ENCODE measurements at regions not wholly inside any gene's neighbourhood (a gene's known extent, or its start where the extent isn't known, plus 50 kb on each side); places are given as distances from the start of the nearest gene placed in this dataset.

- no peaks in the 10 kb centered on the region for H3K23me2 ChIP-seq (ENCODE audit: low read depth, low read length)
- no peak overlapping the region for H3K14ac ChIP-seq (ENCODE audit: insufficient read length)
- WGBS, 2 experiments (ENCODE audit: extremely low coverage in 1 of 2, insufficient coverage in 1 of 2, insufficient read length in 1 of 2, insufficient replicate concordance in 2 of 2, low coverage in 1 of 2, low lambda C conversion rate in 2 of 2, missing lambda C conversion rate in 1 of 2): 90% methylated on average over 3 of the region's 3 CpGs; no CpG with 5 or more reads in 1 of the 2 experiments
- H2BK20ac ChIP-seq (ENCODE audit: low read length): no peak overlapping the region
- H3K79me1 ChIP-seq (ENCODE audit: low read depth, low read length): no peaks in the 10 kb centered on the region
- no peak overlapping the region for H3K23ac ChIP-seq (ENCODE audit: insufficient read length)
- no peak for FAIRE-seq
- no peak overlapping the region for H3K4me3 ChIP-seq (ENCODE audit: extremely low read depth in 1 of 4, insufficient read depth in 2 of 4, low read depth in 3 of 4, low read length in 4 of 4)
- H3K79me2 ChIP-seq (ENCODE audit: control insufficient read depth in 1 of 2, insufficient read depth in 2 of 2, low read length in 2 of 2): no peaks in the 10 kb centered on the region
- no peak overlapping the region for H2BK15ac ChIP-seq (ENCODE audit: low read length)
- no peak overlapping the region for H2AK5ac ChIP-seq (ENCODE audit: low read depth, low read length)
- H2AFZ ChIP-seq (ENCODE audit: low read length): no peak overlapping the region
- peaks cover 0 to 4% (median 1%) of the 10 kb centered on the region in 4 experiments; a peak in 2 of 7 replicates for H3K4me1 ChIP-seq (replicated peaks in 1 of 4; ENCODE audit: control insufficient read depth in 3 of 4, insufficient read depth in 4 of 4, low read length in 3 of 4)
- no peaks in the 10 kb centered on the region for H3K9me3 ChIP-seq (ENCODE audit: insufficient read depth in 2 of 2, low read depth in 1 of 2, low read length in 1 of 2)
- H3K4ac ChIP-seq (replicated peaks; ENCODE audit: insufficient read length, low read depth, low read length): no peak overlapping the region
- no peak overlapping the region for H3K56ac ChIP-seq (replicated peaks; ENCODE audit: insufficient read length, low read depth, low read length)
- H4K8ac ChIP-seq (ENCODE audit: extremely low read depth, insufficient read depth, low read length): no peak overlapping the region
- no peak overlapping the region for H2BK120ac ChIP-seq (replicated peaks; ENCODE audit: low read depth, low read length)
- H2BK5ac ChIP-seq (ENCODE audit: low read depth, low read length): no peak overlapping the region
- no peak overlapping the region for H3K4me2 ChIP-seq (ENCODE audit: insufficient read depth in 1 of 2, low read depth in 2 of 2, low read length in 2 of 2)
- no peak overlapping the region for H4K91ac ChIP-seq (replicated peaks; ENCODE audit: insufficient read length, low read length)
- no peak overlapping the region for H4K5ac ChIP-seq (ENCODE audit: insufficient read length, low read depth, low read length)
- H2BK12ac ChIP-seq (ENCODE audit: low read depth, low read length): no peak overlapping the region
- CTCF ChIA-PET (ENCODE audit: partially characterized antibody): no interaction called here
- H3K27ac ChIP-seq (ENCODE audit: low read depth, low read length): no peak overlapping the region
- DNase-seq (ENCODE audit: low read depth in 1 of 2, low spot score in 2 of 2): no peak
- H3K36me3 ChIP-seq (ENCODE audit: control insufficient read depth in 2 of 4, insufficient read depth in 4 of 4, low read length in 3 of 4): no peaks in the 10 kb centered on the region; a peak in 1 of 8 replicates
- H4K20me1 ChIP-seq (replicated peaks in 1 of 2; ENCODE audit: control insufficient read depth in 1 of 2, insufficient read depth in 2 of 2, low read length in 2 of 2): no peaks in the 10 kb centered on the region
- no peaks in the 10 kb centered on the region for H3K27me3 ChIP-seq (replicated peaks in 1 of 4; ENCODE audit: control insufficient read depth in 3 of 4, extremely low read depth in 1 of 4, insufficient read depth in 3 of 4, low read length in 3 of 4)
- no peak overlapping the region for H3K18ac ChIP-seq (ENCODE audit: extremely low read depth, low read length)
- POLR2A ChIA-PET (ENCODE audit: partially characterized antibody): no interaction called here
- H3K9ac ChIP-seq (replicated peaks in 1 of 4; ENCODE audit: extremely low read depth in 1 of 4, low read depth in 3 of 4, low read length in 3 of 4): no peak overlapping the region
- TF ChIP-seq MAX (IDR thresholded peaks at IDR 0.05) (no peak), RAD21 (IDR thresholded peaks at IDR 0.05 in 1 of 2, conservative IDR thresholded peaks at IDR 0.05 in 1 of 2; ENCODE audit: low read depth in 2 of 2, low read length in 2 of 2) (no peak), SP1 (IDR thresholded peaks at IDR 0.05; ENCODE audit: low read depth, low read length) (no peak), RNF2 (IDR thresholded peaks at IDR 0.05; ENCODE audit: borderline replicate concordance, low read depth, low read length, missing control alignments, poor library complexity, severe bottlenecking) (no peak), CBX8 (IDR thresholded peaks at IDR 0.05; ENCODE audit: borderline replicate concordance, low read depth, low read length) (no peak), SP4 (IDR thresholded peaks at IDR 0.05; ENCODE audit: low read length) (no peak), NRF1 (IDR thresholded peaks at IDR 0.05; ENCODE audit: low read depth, low read length) (no peak), BACH1 (IDR thresholded peaks at IDR 0.05; ENCODE audit: low read length) (no peak)
- TF ChIP-seq, protein P1, sequence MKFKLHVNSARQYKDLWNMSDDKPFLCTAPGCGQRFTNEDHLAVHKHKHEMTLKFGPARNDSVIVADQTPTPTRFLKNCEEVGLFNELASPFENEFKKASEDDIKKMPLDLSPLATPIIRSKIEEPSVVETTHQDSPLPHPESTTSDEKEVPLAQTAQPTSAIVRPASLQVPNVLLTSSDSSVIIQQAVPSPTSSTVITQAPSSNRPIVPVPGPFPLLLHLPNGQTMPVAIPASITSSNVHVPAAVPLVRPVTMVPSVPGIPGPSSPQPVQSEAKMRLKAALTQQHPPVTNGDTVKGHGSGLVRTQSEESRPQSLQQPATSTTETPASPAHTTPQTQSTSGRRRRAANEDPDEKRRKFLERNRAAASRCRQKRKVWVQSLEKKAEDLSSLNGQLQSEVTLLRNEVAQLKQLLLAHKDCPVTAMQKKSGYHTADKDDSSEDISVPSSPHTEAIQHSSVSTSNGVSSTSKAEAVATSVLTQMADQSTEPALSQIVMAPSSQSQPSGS (IDR thresholded peaks at IDR 0.05; ENCODE audit: low read length): no peak
- TF ChIP-seq, protein P2, sequence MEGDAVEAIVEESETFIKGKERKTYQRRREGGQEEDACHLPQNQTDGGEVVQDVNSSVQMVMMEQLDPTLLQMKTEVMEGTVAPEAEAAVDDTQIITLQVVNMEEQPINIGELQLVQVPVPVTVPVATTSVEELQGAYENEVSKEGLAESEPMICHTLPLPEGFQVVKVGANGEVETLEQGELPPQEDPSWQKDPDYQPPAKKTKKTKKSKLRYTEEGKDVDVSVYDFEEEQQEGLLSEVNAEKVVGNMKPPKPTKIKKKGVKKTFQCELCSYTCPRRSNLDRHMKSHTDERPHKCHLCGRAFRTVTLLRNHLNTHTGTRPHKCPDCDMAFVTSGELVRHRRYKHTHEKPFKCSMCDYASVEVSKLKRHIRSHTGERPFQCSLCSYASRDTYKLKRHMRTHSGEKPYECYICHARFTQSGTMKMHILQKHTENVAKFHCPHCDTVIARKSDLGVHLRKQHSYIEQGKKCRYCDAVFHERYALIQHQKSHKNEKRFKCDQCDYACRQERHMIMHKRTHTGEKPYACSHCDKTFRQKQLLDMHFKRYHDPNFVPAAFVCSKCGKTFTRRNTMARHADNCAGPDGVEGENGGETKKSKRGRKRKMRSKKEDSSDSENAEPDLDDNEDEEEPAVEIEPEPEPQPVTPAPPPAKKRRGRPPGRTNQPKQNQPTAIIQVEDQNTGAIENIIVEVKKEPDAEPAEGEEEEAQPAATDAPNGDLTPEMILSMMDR (IDR thresholded peaks at IDR 0.05; ENCODE audit: control extremely low read depth in 1 of 3, insufficient read depth in 1 of 3, low read depth in 1 of 3, low read length in 3 of 3): no peak
These were observed 248.8 kb downstream of the NSUN3 start for GRCh38 chr3:94311651-94312050.

Data from H1 (cell line).